HUES6 (cell line): ENCODE measurements at regions not wholly inside any gene's neighbourhood (a gene's known extent, or its start where the extent isn't known, plus 50 kb on each side); places are given as distances from the start of the nearest gene placed in this dataset.

Experiments used
- H3K27ac ChIP-seq: 2 replicates; pipeline ENCODE4 v1.7.0; 2013; ENCODE audit warnings: low read depth, mild to moderate bottlenecking, low read length, inconsistent platforms
- H3K27me3 ChIP-seq: 2 replicates; pipeline ENCODE4 v1.6.1; 2013; ENCODE audit warnings: low read length; ENCODE audit not compliant: control insufficient read depth, insufficient read depth
- H3K36me3 ChIP-seq: 2 replicates; pipeline ENCODE4 v1.6.1; 2013; ENCODE audit warnings: low read length; ENCODE audit not compliant: control insufficient read depth, insufficient read depth
- H3K4me1 ChIP-seq: 2 replicates; pipeline ENCODE4 v1.6.1; 2013; ENCODE audit warnings: low read length; ENCODE audit not compliant: control insufficient read depth, insufficient read depth
- H3K4me3 ChIP-seq: 2 replicates; pipeline ENCODE4 v1.5.1; 2013; ENCODE audit warnings: low read depth, low read length
- H3K9ac ChIP-seq: one replicate; pipeline ENCODE4 v1.6.1; 2013; ENCODE audit warnings: mild to moderate bottlenecking, low read length
- H3K9me3 ChIP-seq: 2 replicates; pipeline ENCODE4 v1.6.1; 2013; ENCODE audit warnings: low read depth, low read length; ENCODE audit not compliant: control insufficient read depth, insufficient read depth

DNA sequence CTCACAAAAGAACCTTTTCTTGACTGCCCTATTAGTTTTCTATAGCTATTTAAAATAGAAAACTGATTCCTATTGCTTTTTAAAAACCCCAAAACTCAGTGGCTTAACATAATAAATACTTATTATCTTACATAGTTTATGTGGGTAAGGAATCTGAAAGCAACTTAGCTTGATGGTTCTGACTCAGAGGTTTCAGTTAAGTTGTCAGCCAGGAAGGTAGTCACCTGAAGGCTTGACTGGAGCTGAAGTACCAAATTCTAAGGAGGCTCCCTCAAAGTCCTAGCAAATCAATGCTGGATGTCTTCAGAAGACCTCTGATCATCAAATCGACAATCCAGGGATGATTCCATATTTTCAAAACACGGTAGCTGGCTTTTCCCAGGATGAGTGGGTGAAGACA is 546.6 kb upstream of the CDH2 start:
- Histone ChIP-seq H3K27me3 (no peaks in the 10 kb centered on the region), H3K27ac (no peak overlapping the region), H3K36me3 (no peaks in the 10 kb centered on the region), H3K9me3 (peaks cover 5% of the 10 kb centered on the region; the same call in 1 of the 2 replicates), H3K9ac (no peak overlapping the region), H3K4me3 (no peak overlapping the region), H3K4me1 (no peaks in the 10 kb centered on the region)

DNA sequence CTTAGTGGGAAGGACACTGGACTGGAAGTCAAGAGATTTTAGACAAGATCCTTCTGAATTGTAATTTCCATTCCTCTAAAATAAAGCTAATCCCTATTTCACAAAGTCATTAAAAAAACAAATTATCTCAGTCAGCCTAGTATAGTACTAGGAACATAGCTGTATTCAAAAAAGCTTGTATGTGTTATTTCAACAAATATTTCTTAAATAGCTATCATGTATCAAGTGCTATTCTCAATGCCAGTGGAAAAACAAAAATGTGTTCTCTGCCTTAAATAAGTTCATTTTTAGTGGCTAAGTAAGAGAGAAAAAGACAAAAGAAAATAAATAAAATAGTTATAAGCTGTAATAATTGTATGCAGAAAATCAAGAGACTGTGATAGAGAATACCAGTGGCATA is 541.8 kb upstream of the CDH2 start:
- H3K27ac ChIP-seq, result no peak overlapping the region
- no peaks in the 10 kb centered on the region for H3K27me3 ChIP-seq
- peaks cover 3% of the 10 kb centered on the region; the same call in 1 of the 2 replicates for H3K4me1 ChIP-seq
- no peak overlapping the region for H3K9ac ChIP-seq
- no peak overlapping the region for H3K4me3 ChIP-seq
- H3K36me3 ChIP-seq, result no peaks in the 10 kb centered on the region
- H3K9me3 ChIP-seq, result peaks cover 5% of the 10 kb centered on the region; the same call in 1 of the 2 replicates

DNA sequence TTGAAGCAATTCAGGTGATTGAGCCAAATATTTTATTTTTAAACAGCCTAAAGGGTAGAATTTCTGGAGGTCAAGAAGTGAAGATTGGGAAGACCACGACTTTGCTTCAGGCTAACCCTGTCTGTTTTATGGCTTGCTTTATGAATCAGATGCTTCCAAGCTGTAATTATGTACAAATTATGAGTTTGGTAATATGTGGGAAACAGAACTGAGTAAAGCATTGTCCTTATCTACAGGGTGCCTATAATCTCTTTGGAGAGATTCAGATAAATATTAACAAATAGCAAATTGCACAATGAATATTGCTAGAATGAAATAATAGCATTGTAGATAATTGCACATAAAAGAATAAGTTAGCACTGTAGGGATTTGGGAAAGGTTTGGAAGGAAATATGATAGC is 539.4 kb upstream of the CDH2 start:
- H3K27ac ChIP-seq, result no peak overlapping the region
- peaks cover 2% of the 10 kb centered on the region; the same call in 1 of the 2 replicates for H3K9me3 ChIP-seq
- peaks cover 16% of the 10 kb centered on the region for H3K4me1 ChIP-seq
- no peak overlapping the region for H3K9ac ChIP-seq
- no peak overlapping the region for H3K4me3 ChIP-seq
- no peaks in the 10 kb centered on the region for H3K36me3 ChIP-seq
- H3K27me3 ChIP-seq, result no peaks in the 10 kb centered on the region

DNA sequence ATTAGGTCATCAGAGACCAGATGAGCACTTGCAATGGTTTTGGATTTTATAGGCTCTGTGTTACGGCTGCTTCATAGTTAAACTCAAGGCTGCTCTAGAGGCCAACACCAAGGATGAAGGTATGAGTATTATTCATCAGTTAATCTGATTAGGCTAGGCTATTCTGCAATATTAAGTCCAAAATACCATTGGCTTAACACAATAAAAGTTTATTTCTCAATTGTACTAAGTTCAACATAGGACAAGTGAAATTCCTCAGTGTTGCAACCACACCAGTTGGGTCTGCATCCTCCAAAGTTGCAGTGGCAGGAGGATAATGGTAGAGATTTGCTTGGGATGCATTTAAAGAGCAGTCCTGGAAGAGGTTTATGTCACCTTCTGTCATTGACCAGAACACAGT is 538.3 kb upstream of the CDH2 start:
- Histone ChIP-seq H3K9ac (no peak overlapping the region), H3K27me3 (no peaks in the 10 kb centered on the region), H3K9me3 (no peaks in the 10 kb centered on the region), H3K27ac (no peak overlapping the region), H3K36me3 (no peaks in the 10 kb centered on the region), H3K4me3 (no peak overlapping the region), H3K4me1 (peaks cover 24% of the 10 kb centered on the region)

DNA sequence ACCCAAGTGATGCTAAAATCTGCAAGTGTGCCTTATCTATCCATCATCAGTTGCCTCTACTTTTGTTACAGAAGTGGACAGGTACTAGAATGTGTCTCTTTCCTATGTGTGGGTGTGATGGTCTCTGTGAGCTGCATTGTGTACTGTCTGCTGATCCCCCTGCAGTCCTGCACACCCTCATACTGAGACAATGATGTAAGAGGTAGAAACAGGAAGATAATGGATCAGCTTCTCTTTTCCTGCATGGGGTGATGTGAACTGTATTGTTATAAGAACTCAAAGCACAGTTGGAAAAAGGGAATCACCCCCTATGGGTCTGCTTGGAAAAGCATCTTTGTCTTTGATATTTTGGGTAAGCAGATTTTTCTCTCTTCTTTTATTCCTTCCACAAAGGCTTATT is 537.6 kb upstream of the CDH2 start:
- no peak overlapping the region for H3K9ac ChIP-seq
- H3K27me3 ChIP-seq, result no peaks in the 10 kb centered on the region
- H3K4me3 ChIP-seq, result no peak overlapping the region
- no peak overlapping the region for H3K27ac ChIP-seq
- no peaks in the 10 kb centered on the region for H3K36me3 ChIP-seq
- peaks cover 24% of the 10 kb centered on the region for H3K4me1 ChIP-seq
- H3K9me3 ChIP-seq, result no peaks in the 10 kb centered on the region

DNA sequence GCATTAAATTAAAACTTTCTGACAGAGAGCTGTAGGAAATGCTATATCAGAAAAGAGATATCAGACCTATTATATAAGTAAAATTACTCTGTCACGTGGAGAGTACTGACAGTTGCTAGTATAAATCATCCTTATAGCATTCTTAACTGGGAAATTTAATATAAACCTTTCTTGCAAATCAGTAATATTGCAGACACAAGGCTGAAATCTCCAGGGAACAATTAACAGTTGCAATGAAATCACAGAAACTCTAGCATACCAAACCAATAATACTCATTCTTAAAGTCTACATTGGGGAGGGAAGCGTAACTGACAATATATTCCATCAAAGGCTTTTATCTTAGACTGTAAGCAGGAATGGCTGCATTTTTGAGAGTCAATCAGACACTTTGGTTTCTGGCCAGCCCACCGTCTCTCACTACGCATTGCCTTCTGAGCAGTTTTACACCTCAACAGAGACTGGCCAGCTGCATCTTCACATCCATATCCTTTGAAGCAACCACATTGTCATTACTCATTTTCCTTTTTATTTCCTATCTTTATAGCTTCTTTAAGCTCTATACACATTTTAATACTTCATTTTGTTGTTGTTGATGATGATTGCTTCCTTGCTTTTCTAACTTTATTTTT is 536.0 kb upstream of the CDH2 start:
- no peaks in the 10 kb centered on the region for H3K27me3 ChIP-seq
- H3K27ac ChIP-seq, result no peak overlapping the region
- H3K9me3 ChIP-seq, result no peaks in the 10 kb centered on the region
- H3K4me3 ChIP-seq, result no peak overlapping the region
- no peaks in the 10 kb centered on the region for H3K36me3 ChIP-seq
- H3K9ac ChIP-seq, result no peak overlapping the region
- peaks cover 24% of the 10 kb centered on the region for H3K4me1 ChIP-seq

DNA sequence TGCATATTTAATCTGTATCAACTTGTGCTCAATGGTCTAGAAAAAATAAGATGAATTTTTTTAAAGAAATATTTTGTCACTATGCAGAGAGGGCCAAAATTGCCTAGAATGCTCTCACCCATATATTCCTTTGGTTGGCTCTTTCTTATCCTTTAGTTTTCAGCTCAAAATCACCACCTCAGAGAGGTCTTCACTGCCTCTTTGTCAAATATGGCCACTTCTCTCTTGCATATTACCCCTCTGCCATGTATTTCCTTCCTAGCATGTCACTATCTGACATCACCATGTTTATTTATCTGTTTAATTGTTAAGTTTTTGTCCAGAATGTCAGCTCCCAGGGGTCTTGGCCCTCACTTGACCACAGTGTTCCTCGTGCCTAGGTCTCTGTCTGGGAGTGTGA is 535.2 kb upstream of the CDH2 start:
- Histone ChIP-seq H3K4me3 (no peak overlapping the region), H3K9me3 (no peaks in the 10 kb centered on the region), H3K9ac (no peak overlapping the region), H3K36me3 (no peaks in the 10 kb centered on the region), H3K27me3 (no peaks in the 10 kb centered on the region), H3K4me1 (peaks cover 25% of the 10 kb centered on the region), H3K27ac (no peak overlapping the region)

DNA sequence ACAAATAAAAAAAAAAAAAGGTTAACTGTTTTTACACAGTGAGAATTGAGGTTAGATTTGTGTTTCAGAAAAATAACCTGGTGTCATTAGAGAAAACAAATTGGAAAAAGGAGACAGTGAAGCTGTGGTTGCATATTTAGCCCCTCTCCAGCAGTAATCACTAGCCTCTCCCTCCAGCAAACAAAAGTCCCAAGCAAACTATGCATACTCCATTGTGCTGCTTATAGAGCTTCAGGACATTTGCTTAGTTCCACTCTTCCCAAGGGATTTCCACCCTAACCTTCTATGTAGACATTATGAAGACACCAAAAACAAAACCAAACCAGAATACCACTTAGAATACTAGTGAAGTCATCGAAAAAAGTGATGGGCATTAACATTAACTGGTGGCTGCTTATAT is 534.2 kb upstream of the CDH2 start:
- no peaks in the 10 kb centered on the region for H3K36me3 ChIP-seq
- no peak overlapping the region for H3K9ac ChIP-seq
- no peaks in the 10 kb centered on the region for H3K27me3 ChIP-seq
- no peaks in the 10 kb centered on the region for H3K9me3 ChIP-seq
- no peak overlapping the region for H3K27ac ChIP-seq
- no peak overlapping the region for H3K4me3 ChIP-seq
- peaks cover 28% of the 10 kb centered on the region for H3K4me1 ChIP-seq

DNA sequence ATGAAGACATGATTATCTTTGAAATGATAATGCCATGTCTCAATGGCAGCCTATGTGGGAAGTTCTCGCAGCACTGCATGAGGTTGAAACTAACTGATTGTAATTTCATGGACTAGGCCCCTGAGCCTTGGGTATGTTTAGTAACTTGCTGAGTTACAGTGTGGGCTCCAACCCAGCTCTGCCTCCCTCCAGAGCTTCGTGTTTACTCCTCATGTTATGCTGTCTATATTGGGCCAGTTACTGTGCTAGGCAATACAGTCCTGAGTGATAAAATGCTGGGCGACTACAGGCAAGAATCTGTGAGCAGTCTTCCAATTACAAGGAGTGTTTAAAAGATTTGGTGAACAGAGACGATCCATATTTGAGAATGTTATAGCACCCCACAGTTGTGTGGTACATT is 530.1 kb upstream of the CDH2 start:
- Histone ChIP-seq H3K36me3 (no peaks in the 10 kb centered on the region), H3K27ac (no peak overlapping the region), H3K9me3 (no peaks in the 10 kb centered on the region), H3K4me3 (no peak overlapping the region), H3K4me1 (peaks cover 25% of the 10 kb centered on the region), H3K27me3 (no peaks in the 10 kb centered on the region), H3K9ac (no peak overlapping the region)

DNA sequence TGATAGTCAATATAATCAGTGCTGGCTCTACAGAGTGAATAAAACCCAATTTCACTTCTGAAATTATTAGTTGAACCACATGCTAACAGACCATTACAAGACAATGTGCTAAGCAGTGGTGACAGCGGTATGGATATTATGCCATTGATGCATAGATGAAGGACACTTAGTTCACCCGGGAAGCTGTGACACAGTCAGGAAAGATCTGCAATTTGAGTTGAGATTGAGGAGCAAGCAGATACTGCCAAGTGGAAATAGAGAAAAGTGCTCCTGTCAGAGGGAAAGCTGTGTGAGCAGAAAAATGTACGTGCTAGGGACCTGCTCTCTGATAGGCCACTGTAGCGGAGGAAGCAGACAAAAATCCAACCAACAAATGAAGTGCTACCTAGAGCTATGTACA is 529.5 kb upstream of the CDH2 start:
- Histone ChIP-seq H3K4me1 (peaks cover 24% of the 10 kb centered on the region), H3K27me3 (no peaks in the 10 kb centered on the region), H3K9ac (no peak overlapping the region), H3K27ac (no peak overlapping the region), H3K36me3 (no peaks in the 10 kb centered on the region), H3K4me3 (no peak overlapping the region), H3K9me3 (no peaks in the 10 kb centered on the region)

DNA sequence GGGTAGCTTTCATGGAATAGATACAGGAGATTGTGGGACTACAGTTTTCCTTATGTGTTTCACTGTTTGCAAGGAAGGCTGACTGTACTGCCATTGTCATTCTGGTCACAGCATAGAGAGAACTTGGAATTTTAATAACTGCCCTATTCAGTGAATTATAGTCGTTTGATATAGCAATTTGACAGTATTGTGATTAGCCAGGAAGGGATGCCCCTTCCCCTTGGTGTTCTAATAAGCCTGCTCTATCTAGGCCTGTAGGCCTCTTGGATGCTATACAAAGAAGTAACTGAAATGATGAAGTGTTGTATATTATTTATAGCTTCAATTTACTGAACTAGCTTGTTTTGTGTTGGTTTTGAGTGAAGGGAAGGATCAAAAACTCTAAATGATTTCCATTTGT is 528.6 kb upstream of the CDH2 start:
- no peak overlapping the region for H3K27ac ChIP-seq
- H3K27me3 ChIP-seq, result no peaks in the 10 kb centered on the region
- no peaks in the 10 kb centered on the region for H3K36me3 ChIP-seq
- H3K4me3 ChIP-seq, result no peak overlapping the region
- no peak overlapping the region for H3K9ac ChIP-seq
- H3K9me3 ChIP-seq, result no peaks in the 10 kb centered on the region
- peaks cover 16% of the 10 kb centered on the region for H3K4me1 ChIP-seq

DNA sequence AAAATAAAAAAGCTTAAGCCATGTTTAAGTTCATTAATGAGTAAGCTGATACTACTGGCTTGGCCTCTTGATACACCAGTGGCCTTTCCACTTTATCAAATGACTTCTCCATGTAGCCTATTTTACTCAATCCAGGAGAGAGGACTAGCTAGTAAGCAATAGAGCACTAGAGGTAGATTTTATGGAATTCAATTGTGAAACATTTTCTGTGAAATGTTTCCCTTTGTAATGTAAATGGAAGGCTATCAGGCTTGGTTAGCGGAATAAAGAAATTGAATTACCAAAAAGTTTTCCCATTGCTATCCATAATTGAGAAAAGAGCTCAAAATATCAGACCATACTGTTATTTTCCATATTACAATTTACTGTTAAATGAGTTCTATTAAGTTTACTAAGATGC is 515.4 kb upstream of the CDH2 start:
- Histone ChIP-seq H3K4me3 (no peak overlapping the region), H3K4me1 (peaks cover 31% of the 10 kb centered on the region), H3K27ac (0 out of 2 replicates have a peak overlapping the region, but pooled peaks have one; percentile 21), H3K36me3 (no peaks in the 10 kb centered on the region), H3K27me3 (no peaks in the 10 kb centered on the region), H3K9me3 (no peaks in the 10 kb centered on the region), H3K9ac (no peak overlapping the region)
